GM12873 (cell line): ENCODE measurements at regions not wholly inside any gene's neighbourhood (a gene's known extent, or its start where the extent isn't known, plus 50 kb on each side); places are given as distances from the start of the nearest gene placed in this dataset.

Source experiments
- TF ChIP-seq, protein P1 (sequence below): IDR thresholded peaks from 2 replicates; pipeline ENCODE4 v1.5.1; 2012; ENCODE audit warnings: low read depth, mild to moderate bottlenecking, moderate library complexity, low read length, control low read depth; ENCODE audit not compliant: insufficient read depth; ENCODE audit errors: missing control alignments

- TF ChIP-seq, protein P1, sequence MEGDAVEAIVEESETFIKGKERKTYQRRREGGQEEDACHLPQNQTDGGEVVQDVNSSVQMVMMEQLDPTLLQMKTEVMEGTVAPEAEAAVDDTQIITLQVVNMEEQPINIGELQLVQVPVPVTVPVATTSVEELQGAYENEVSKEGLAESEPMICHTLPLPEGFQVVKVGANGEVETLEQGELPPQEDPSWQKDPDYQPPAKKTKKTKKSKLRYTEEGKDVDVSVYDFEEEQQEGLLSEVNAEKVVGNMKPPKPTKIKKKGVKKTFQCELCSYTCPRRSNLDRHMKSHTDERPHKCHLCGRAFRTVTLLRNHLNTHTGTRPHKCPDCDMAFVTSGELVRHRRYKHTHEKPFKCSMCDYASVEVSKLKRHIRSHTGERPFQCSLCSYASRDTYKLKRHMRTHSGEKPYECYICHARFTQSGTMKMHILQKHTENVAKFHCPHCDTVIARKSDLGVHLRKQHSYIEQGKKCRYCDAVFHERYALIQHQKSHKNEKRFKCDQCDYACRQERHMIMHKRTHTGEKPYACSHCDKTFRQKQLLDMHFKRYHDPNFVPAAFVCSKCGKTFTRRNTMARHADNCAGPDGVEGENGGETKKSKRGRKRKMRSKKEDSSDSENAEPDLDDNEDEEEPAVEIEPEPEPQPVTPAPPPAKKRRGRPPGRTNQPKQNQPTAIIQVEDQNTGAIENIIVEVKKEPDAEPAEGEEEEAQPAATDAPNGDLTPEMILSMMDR, result peak; percentile 16
Measured at GRCh38 chr18:26655525-26656430, 107.4 kb upstream of the KCTD1 start.

- TF ChIP-seq, protein P1, result no peak
Measured at GRCh38 chr18:26654616-26655524, 106.5 kb upstream of the KCTD1 start.

GRCh38 chr18:26653943-26654615 is 105.7 kb upstream of the KCTD1 start:
- TF ChIP-seq, protein P1, result no peak

- TF ChIP-seq, protein P1, result no peak
Measured at GRCh38 chr18:26652501-26652900, 104.1 kb upstream of the KCTD1 start.

DNA sequence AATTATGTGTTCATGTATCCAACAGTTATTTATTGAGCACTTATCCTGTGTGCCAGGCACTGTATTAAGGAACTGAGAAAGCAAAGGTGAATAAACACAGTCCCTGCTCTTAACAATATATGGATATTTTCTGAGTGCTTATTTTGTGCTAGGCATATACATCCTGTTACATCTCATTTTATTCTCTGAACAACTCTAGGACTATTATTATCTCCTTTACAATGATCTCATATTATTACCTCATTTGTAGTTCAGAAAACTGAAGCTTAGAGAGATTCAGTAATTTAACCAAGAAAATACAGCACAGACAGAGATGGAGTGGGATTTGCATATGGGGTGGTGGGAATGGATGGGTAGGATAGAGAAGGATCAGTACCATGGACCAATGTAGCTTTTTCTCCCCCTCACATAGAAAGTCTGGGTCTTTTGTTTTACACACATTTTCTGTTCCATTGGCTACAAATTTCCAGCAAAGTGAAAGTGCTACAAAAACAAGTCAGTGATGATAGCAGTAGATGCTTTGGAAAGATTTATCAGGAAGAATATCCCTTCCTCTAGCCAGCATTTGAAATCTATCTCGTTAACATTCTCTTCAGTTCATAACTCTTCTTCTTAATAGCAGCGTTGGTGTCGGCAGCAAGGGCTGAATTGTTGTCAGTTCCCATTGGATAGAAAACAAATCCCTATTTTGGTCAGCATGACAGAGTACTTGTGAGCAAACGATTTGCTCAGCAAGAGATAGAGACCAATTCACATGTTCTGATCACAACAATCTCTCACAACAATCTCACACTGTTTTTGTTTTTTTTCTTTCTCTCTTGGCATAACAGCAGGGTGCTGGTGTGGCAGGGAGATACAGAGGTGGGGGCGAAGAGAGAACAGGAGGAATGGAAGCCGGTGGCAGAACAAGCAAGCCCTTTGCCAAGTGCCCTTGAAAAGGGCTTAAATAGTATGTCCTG is 102.2 kb upstream of the KCTD1 start:
- TF ChIP-seq, protein P1, result no peak

GRCh38 chr18:26649193-26649543 is 100.8 kb upstream of the KCTD1 start:
- TF ChIP-seq, protein P1, result no peak
